Breast epithelium (tissue), 4 donors: ENCODE measurements at regions not wholly inside any gene's neighbourhood (a gene's known extent, or its start where the extent isn't known, plus 50 kb on each side); places are given as distances from the start of the nearest gene placed in this dataset.

ENCODE experiments used
- DNase-seq, 2 donors: peaks; one replicate each; pipeline ENCODE4 v3.0.0-alpha.2; 2019; ENCODE audit warnings: low spot score in 2 of 2
- H3K27ac ChIP-seq, 2 donors: fragments of 200-600 bp; sonication (generic) in 1 of 2; one replicate each; pipeline ENCODE4 v1.5.1; 2016 to 2019; ENCODE audit warnings: mild to moderate bottlenecking in 1 of 2
- H3K27me3 ChIP-seq, 2 donors: fragments of 200-600 bp; sonication (generic) in 1 of 2; one replicate each; pipeline versions ENCODE4 v1.5.1 to v1.6.0; 2017 to 2019; ENCODE audit warnings: control low read depth in 1 of 2, mild to moderate bottlenecking in 1 of 2
- H3K36me3 ChIP-seq: fragments of 200-600 bp; one replicate; pipeline ENCODE4 v1.5.1; 2019
- H3K4me1 ChIP-seq, 2 donors: fragments of 200-600 bp; sonication (generic); one replicate each; pipeline ENCODE4 v1.5.1; 2016 to 2019; ENCODE audit warnings: control low read depth in 1 of 2
- H3K4me3 ChIP-seq, 3 donors: fragments of 200-600 bp; sonication (generic); 1 replicate in 2 of 3; 2 replicates in 1 of 3; pipeline ENCODE4 v1.5.1; 2016 to 2019; ENCODE audit warnings: mild to moderate bottlenecking in 3 of 3, moderate library complexity in 2 of 3
- H3K9me3 ChIP-seq, 2 donors: fragments of 200-600 bp; sonication (generic) in 1 of 2; one replicate each; pipeline ENCODE4 v1.5.1; 2016 to 2019; ENCODE audit warnings: control low read depth in 1 of 2
- CTCF ChIP-seq, 3 donors: fragments of 450-650 bp; IDR thresholded peaks; one replicate each; pipeline ENCODE4 v1.5.1; 2016 to 2017; ENCODE audit warnings: antibody characterized with exemption in 3 of 3, mild to moderate bottlenecking in 3 of 3, moderate library complexity in 3 of 3
- POLR2A ChIP-seq: fragments of 450-650 bp; IDR thresholded peaks from one replicate; pipeline ENCODE4 v1.6.1; 2016; ENCODE audit warnings: antibody characterized with exemption, mild to moderate bottlenecking, moderate library complexity
- POLR2AphosphoS5 ChIP-seq, 3 donors: sonication (generic); formaldehyde crosslinking; IDR thresholded peaks; one replicate each; pipeline ENCODE4 v1.6.1; 2017; ENCODE audit warnings: antibody characterized with exemption in 3 of 3
- intact Hi-C: fragments of 100-400 bp; cut with DNase I; formaldehyde crosslinking; loops from one replicate; pipeline ENCODE4 v1.15.1; 2023; ENCODE audit warnings: low total_unique reads

GRCh38 chr19:5215431-5215830, 125.2 kb downstream of the PTPRS start:
- H3K27ac ChIP-seq: no peak overlapping the region
- no peaks in the 10 kb centered on the region for H3K27me3 ChIP-seq
- no peak overlapping the region for H3K4me3 ChIP-seq
- intact Hi-C loops: no loop called here
- H3K4me1 ChIP-seq: no peaks in the 10 kb centered on the region
- DNase-seq: no peak
- H3K9me3 ChIP-seq: no peaks in the 10 kb centered on the region
- TF ChIP-seq CTCF (IDR thresholded peaks at IDR 0.05) (no peak), POLR2A (no peak), POLR2AphosphoS5 (IDR thresholded peaks at IDR 0.05) (no peak)
- peaks cover 10% of the 10 kb centered on the region for H3K36me3 ChIP-seq

DNA sequence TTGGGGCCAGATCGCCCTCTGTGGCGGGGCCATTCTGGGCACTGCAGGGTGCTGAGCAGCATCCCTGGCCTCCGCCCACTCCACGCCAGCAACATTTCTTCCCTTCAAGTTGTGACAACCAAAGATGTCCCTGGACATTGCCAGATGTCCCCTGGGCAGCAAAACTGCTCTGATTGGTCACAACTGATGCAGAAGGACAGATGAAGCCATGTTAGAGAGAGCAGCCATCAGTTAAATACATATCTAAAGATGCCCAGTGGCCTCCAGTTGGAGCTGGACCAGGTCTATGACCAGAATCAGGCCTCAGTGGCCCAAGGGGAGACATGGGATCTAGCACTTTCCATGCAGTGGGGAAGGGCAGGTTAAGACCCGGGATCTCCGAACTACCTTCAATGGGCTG, 125.7 kb downstream of the PTPRS start:
- intact Hi-C loops: no loop called here
- Histone ChIP-seq H3K4me1 (no peaks in the 10 kb centered on the region), H3K27ac (no peak overlapping the region), H3K36me3 (peaks cover 10% of the 10 kb centered on the region), H3K27me3 (no peaks in the 10 kb centered on the region), H3K4me3 (no peak overlapping the region), H3K9me3 (no peaks in the 10 kb centered on the region)
- DNase-seq: no peak
- no peak for TF ChIP-seq CTCF (IDR thresholded peaks at IDR 0.05)
- no peak for TF ChIP-seq POLR2A
- no peak for TF ChIP-seq POLR2AphosphoS5 (IDR thresholded peaks at IDR 0.05)

DNA sequence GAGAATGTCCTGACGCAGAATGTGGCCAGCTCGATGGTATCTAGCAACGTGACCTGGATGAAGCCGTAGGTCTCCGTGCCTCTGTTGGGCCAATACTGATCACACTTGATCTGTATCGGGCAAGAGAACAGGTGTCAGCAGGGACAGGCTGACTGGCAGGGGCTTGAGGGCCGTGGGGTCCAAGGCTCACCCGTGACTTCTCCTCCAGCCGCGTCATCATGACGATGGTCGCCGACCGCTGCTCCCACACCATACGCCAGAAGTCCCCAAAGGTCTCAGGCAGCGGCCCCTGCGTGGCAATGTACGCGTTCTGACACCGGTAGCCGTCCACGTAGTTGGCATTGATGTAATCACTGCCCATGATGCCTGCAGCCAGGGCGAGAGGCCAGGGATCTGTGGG, 126.2 kb downstream of the PTPRS start:
- no peak for DNase-seq
- Histone ChIP-seq H3K9me3 (no peaks in the 10 kb centered on the region), H3K27ac (no peak overlapping the region), H3K4me3 (no peak overlapping the region), H3K27me3 (no peaks in the 10 kb centered on the region), H3K4me1 (no peaks in the 10 kb centered on the region), H3K36me3 (peaks cover 10% of the 10 kb centered on the region)
- intact Hi-C loops: no loop called here
- no peak for TF ChIP-seq CTCF (IDR thresholded peaks at IDR 0.05)
- TF ChIP-seq POLR2A: no peak
- no peak for TF ChIP-seq POLR2AphosphoS5 (IDR thresholded peaks at IDR 0.05)

DNA sequence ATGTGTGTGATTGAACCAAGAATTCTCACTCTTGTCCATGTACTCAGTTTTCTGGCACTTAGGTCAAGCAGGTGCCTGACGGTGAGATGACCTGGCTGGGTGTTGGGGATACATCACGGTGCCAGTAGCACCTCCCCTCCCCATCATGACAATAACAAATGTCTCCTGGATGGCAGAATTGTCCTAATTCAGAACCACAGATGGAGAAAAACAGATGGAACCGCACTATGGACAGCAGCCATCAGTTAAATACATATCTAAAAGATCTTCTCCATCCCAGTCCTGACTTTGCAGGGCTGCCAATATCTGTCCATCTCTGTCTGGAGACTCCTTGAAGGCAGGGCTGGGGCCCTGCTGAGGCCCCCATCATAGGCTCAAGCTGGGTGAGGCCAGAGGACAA, 126.9 kb downstream of the PTPRS start:
- Histone ChIP-seq H3K9me3 (no peaks in the 10 kb centered on the region), H3K27ac (no peak overlapping the region), H3K4me3 (no peak overlapping the region), H3K4me1 (no peaks in the 10 kb centered on the region), H3K36me3 (peaks cover 10% of the 10 kb centered on the region), H3K27me3 (no peaks in the 10 kb centered on the region)
- TF ChIP-seq POLR2AphosphoS5 (IDR thresholded peaks at IDR 0.05): no peak
- no peak for TF ChIP-seq CTCF (IDR thresholded peaks at IDR 0.05)
- TF ChIP-seq POLR2A: no peak
- DNase-seq: no peak
- intact Hi-C loops: no loop called here

- H3K27me3 ChIP-seq: no peaks in the 10 kb centered on the region
- peaks cover 10% of the 10 kb centered on the region for H3K36me3 ChIP-seq
- H3K9me3 ChIP-seq: no peaks in the 10 kb centered on the region
- no peak for DNase-seq
- H3K27ac ChIP-seq: no peak overlapping the region
- intact Hi-C loops: no loop called here
- no peak overlapping the region for H3K4me3 ChIP-seq
- TF ChIP-seq CTCF (IDR thresholded peaks at IDR 0.05): no peak
- TF ChIP-seq POLR2A: no peak
- no peak for TF ChIP-seq POLR2AphosphoS5 (IDR thresholded peaks at IDR 0.05)
- no peaks in the 10 kb centered on the region for H3K4me1 ChIP-seq
These were observed 128.5 kb downstream of the PTPRS start for GRCh38 chr19:5212101-5212500.
